Hepatocyte (in vitro differentiated cells): ENCODE measurements at regions not wholly inside any gene's neighbourhood (a gene's known extent, or its start where the extent isn't known, plus 50 kb on each side); places are given as distances from the start of the nearest gene placed in this dataset.

ENCODE experiments used
- CTCF ChIP-seq: fragments of 200-600 bp; sonication (generic); IDR thresholded peaks from 2 replicates; pipeline ENCODE4 v1.5.1; 2016; ENCODE audit warnings: antibody characterized with exemption, mild to moderate bottlenecking; ENCODE audit not compliant: poor library complexity
- EZH2 ChIP-seq: fragments of 200-600 bp; sonication (generic); IDR thresholded peaks from 2 replicates; pipeline ENCODE4 v1.6.1; 2016; ENCODE audit warnings: antibody characterized with exemption, mild to moderate bottlenecking, borderline replicate concordance
- EZH2phosphoT487 ChIP-seq: fragments of 200-600 bp; sonication (generic); IDR thresholded peaks from one replicate; pipeline ENCODE4 v1.6.1; 2018; ENCODE audit warnings: antibody characterized with exemption, mild to moderate bottlenecking, low read depth, moderate library complexity; ENCODE audit not compliant: unreplicated experiment, severe bottlenecking

GRCh38 chr1:30488324-30488913 is 235.0 kb downstream of the MATN1 start:
- no peak for TF ChIP-seq CTCF
- no peak for TF ChIP-seq EZH2
- TF ChIP-seq EZH2phosphoT487: no peak
